ENCODE measurements at regions not wholly inside any gene's neighbourhood (a gene's known extent, or its start where the extent isn't known, plus 50 kb on each side); places are given as distances from the start of the nearest gene placed in this dataset.

GRCh38 chr22:23517804-23518375, 62.2 kb downstream of the IGLL1 start:
- no TSS peak for BruUV-seq (replicated peaks)
- 41% methylated on average over 3 of the region's 4 CpGs for WGBS (ENCODE audit: insufficient coverage, low coverage, missing lambda C conversion rate)
- no peaks in the 10 kb centered on the region for H3K27me3 ChIP-seq (ENCODE audit: control insufficient read depth in 2 of 2, insufficient read depth in 2 of 2, low read length in 2 of 2)
- H3K27ac ChIP-seq (ENCODE audit: extremely low read depth, low read depth, low read length) = no peak overlapping the region
- no peaks in the 10 kb centered on the region for H3K36me3 ChIP-seq (ENCODE audit: control insufficient read depth, insufficient read depth, low read length)
- no peak for ATAC-seq
- no peak overlapping the region for H3K4me2 ChIP-seq (ENCODE audit: insufficient read depth, low read length)
- H3K79me2 ChIP-seq (ENCODE audit: control insufficient read depth, insufficient read depth, low read length) = no peaks in the 10 kb centered on the region
- H3K4me1 ChIP-seq (replicated peaks in 1 of 2; ENCODE audit: control insufficient read depth in 2 of 2, insufficient read depth in 2 of 2, low read length in 2 of 2) = peaks cover 12 to 37% of the 10 kb centered on the region in 2 experiments
- no peaks in the 10 kb centered on the region for H4K20me1 ChIP-seq (replicated peaks; ENCODE audit: control insufficient read depth, insufficient read depth, low read length)
- ChIA-PET CTCF (ENCODE audit: low intra/inter-chr PET ratio) (no interaction called here), POLR2A (no interaction called here)
- no peak for DNase-seq (ENCODE audit: extremely low read depth in 1 of 4, low spot score in 3 of 4)
- in situ Hi-C loops (cut with MboI) (no loop called here), intact Hi-C loops (cut with micrococcal nuclease) (no loop called here)
- H3K9me1 ChIP-seq (ENCODE audit: control insufficient read depth, insufficient read depth, low read length) = no peaks in the 10 kb centered on the region
- no peak overlapping the region for H2AFZ ChIP-seq (ENCODE audit: low read depth, low read length)
- H3K9ac ChIP-seq (ENCODE audit: insufficient read depth in 1 of 2, low read depth in 2 of 2, low read length in 2 of 2) = no peak overlapping the region
- no peaks in the 10 kb centered on the region for H3K9me3 ChIP-seq (replicated peaks; ENCODE audit: control insufficient read depth, insufficient read depth, low read depth, low read length)
- FAIRE-seq = no peak
- H3K4me3 ChIP-seq = no peak overlapping the region
- TF ChIP-seq U2AF2 (optimal IDR thresholded peaks at IDR 0.05; ENCODE audit: low read depth, low read length) = no peak
- no peak for TF ChIP-seq ZSCAN32 (CRISPR knock-in tag; IDR thresholded peaks at IDR 0.05)
- TF ChIP-seq SETDB1 (IDR thresholded peaks at IDR 0.05; ENCODE audit: low read length) = no peak
- TF ChIP-seq TBL1XR1 (IDR thresholded peaks at IDR 0.05; ENCODE audit: low read length in 2 of 2) = no peak
- TF ChIP-seq WHSC1 (IDR thresholded peaks at IDR 0.05; ENCODE audit: low read length) = no peak
- TF ChIP-seq ZNF511 (CRISPR knock-in tag; IDR thresholded peaks at IDR 0.05) = no peak
- no peak for TF ChIP-seq STAT6 (CRISPR knock-in tag; IDR thresholded peaks at IDR 0.05)
- TF ChIP-seq BDP1 (IDR thresholded peaks at IDR 0.05; ENCODE audit: insufficient read depth, insufficient read length) = no peak
- TF ChIP-seq CREB5 (CRISPR knock-in tag; IDR thresholded peaks at IDR 0.05) = no peak
- no peak for TF ChIP-seq MEF2A (IDR thresholded peaks at IDR 0.05; ENCODE audit: control insufficient read depth, low read depth, low read length)
- no peak for TF ChIP-seq KLF13 (tag; IDR thresholded peaks at IDR 0.05; ENCODE audit: borderline replicate concordance, low read depth)
- no peak for TF ChIP-seq RBFOX2 (IDR thresholded peaks at IDR 0.05; ENCODE audit: low read depth, low read length)
- no peak for TF ChIP-seq DLX4 (CRISPR knock-in tag; IDR thresholded peaks at IDR 0.05)
- no peak for TF ChIP-seq HSF4 (CRISPR knock-in tag; IDR thresholded peaks at IDR 0.05; ENCODE audit: borderline replicate concordance)
- no peak for TF ChIP-seq GTF2A2 (tag; IDR thresholded peaks at IDR 0.05)
- TF ChIP-seq ZNF354B (CRISPR knock-in tag; IDR thresholded peaks at IDR 0.05) = no peak
- no peak for TF ChIP-seq ZNF77 (CRISPR knock-in tag; IDR thresholded peaks at IDR 0.05)
- TF ChIP-seq FOXJ3 (CRISPR knock-in tag; IDR thresholded peaks at IDR 0.05) = no peak
- no peak for TF ChIP-seq ZFP1 (CRISPR knock-in tag; IDR thresholded peaks at IDR 0.05)

All from K562 (cell line).